ENCODE measurements at regions not wholly inside any gene's neighbourhood (a gene's known extent, or its start where the extent isn't known, plus 50 kb on each side); places are given as distances from the start of the nearest gene placed in this dataset.

GRCh38 chr13:85610024-85610423 is 189.2 kb downstream of the SLITRK6 start:
- TF ChIP-seq, protein P1, sequence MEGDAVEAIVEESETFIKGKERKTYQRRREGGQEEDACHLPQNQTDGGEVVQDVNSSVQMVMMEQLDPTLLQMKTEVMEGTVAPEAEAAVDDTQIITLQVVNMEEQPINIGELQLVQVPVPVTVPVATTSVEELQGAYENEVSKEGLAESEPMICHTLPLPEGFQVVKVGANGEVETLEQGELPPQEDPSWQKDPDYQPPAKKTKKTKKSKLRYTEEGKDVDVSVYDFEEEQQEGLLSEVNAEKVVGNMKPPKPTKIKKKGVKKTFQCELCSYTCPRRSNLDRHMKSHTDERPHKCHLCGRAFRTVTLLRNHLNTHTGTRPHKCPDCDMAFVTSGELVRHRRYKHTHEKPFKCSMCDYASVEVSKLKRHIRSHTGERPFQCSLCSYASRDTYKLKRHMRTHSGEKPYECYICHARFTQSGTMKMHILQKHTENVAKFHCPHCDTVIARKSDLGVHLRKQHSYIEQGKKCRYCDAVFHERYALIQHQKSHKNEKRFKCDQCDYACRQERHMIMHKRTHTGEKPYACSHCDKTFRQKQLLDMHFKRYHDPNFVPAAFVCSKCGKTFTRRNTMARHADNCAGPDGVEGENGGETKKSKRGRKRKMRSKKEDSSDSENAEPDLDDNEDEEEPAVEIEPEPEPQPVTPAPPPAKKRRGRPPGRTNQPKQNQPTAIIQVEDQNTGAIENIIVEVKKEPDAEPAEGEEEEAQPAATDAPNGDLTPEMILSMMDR (IDR thresholded peaks at IDR 0.05; ENCODE audit: low read depth, low read length, poor library complexity, severe bottlenecking) = no peak
- no peak for TF ChIP-seq EZH2phosphoT487 (IDR thresholded peaks at IDR 0.05; ENCODE audit: borderline replicate concordance, low read length)

Measured in DOHH2 (cell line).